ENCODE measurements at regions not wholly inside any gene's neighbourhood (a gene's known extent, or its start where the extent isn't known, plus 50 kb on each side); places are given as distances from the start of the nearest gene placed in this dataset.

- TF ChIP-seq CC2D1A (CRISPR knock-in tag; IDR thresholded peaks at IDR 0.05) (no peak), ZNF609 (CRISPR knock-in tag; IDR thresholded peaks at IDR 0.05; ENCODE audit: borderline replicate concordance) (no peak), EZH2 (conservative IDR thresholded peaks at IDR 0.05; ENCODE audit: low read depth, low read length) (no peak), CHD4 (IDR thresholded peaks at IDR 0.05; ENCODE audit: borderline replicate concordance, low read length) (no peak), HNF1B (CRISPR knock-in tag; IDR thresholded peaks at IDR 0.05) (no peak), FOXA1 (IDR thresholded peaks at IDR 0.05) (no peak), FOXA1 (CRISPR knock-in tag; IDR thresholded peaks at IDR 0.05) (no peak), BCL6 (CRISPR knock-in tag; IDR thresholded peaks at IDR 0.05) (no peak), MYC (CRISPR knock-in tag; IDR thresholded peaks at IDR 0.05; ENCODE audit: borderline replicate concordance) (no peak), GABPA (IDR thresholded peaks at IDR 0.05; ENCODE audit: low read depth, low read length) (no peak), GABPA (CRISPR knock-in tag; IDR thresholded peaks at IDR 0.05; ENCODE audit: low read depth) (no peak), CTCF (CRISPR knock-in tag; IDR thresholded peaks at IDR 0.05) (no peak), ZNF598 (CRISPR knock-in tag; IDR thresholded peaks at IDR 0.05; ENCODE audit: borderline replicate concordance) (no peak), CBFB (CRISPR knock-in tag; IDR thresholded peaks at IDR 0.05) (no peak)
Measured at GRCh38 chr4:20463176-20463430, 211.4 kb downstream of the SLIT2 start.
